ENCODE measurements at regions not wholly inside any gene's neighbourhood (a gene's known extent, or its start where the extent isn't known, plus 50 kb on each side); places are given as distances from the start of the nearest gene placed in this dataset.

GRCh38 chr3:117887031-117887430, 1147.6 kb downstream of the IGSF11 start:
- TF ChIP-seq CTCF (IDR thresholded peaks at IDR 0.05; ENCODE audit: low read length) (no peak), EZH2 (optimal IDR thresholded peaks at IDR 0.05; ENCODE audit: low read depth, low read length) (no peak), EZH2phosphoT487 (IDR thresholded peaks at IDR 0.05; ENCODE audit: low read length) (no peak)

Measured in MM.1S (cell line).